Mesothelial cell of epicardium (in vitro differentiated cells): ENCODE measurements at regions not wholly inside any gene's neighbourhood (a gene's known extent, or its start where the extent isn't known, plus 50 kb on each side); places are given as distances from the start of the nearest gene placed in this dataset.
"Not testable (repeated sequence)": the region's sequence is repeated elsewhere in the genome, so short reads cannot be mapped to it uniquely, and the experiment has no call there.

Experiments used
- DNase-seq, 2 experiments: peaks; one replicate each; pipeline ENCODE4 v3.0.0; 2021; ENCODE audit warnings: low spot score in 2 of 2; ENCODE audit not compliant: unreplicated experiment in 2 of 2
- H3K27ac Mint-ChIP-seq: 2 replicates; pipeline ENCODE4 v1.8.0; 2021; ENCODE audit warnings: mixed read lengths
- H3K27me3 Mint-ChIP-seq: 2 replicates; pipeline ENCODE4 v1.8.0; 2021; ENCODE audit warnings: low read depth, mixed read lengths
- H3K36me3 Mint-ChIP-seq: 2 replicates; pipeline ENCODE4 v1.8.0; 2021; ENCODE audit warnings: mixed read lengths
- H3K4me1 Mint-ChIP-seq: 2 replicates; pipeline ENCODE4 v1.8.0; 2021; ENCODE audit warnings: mixed read lengths
- H3K4me3 Mint-ChIP-seq: 2 replicates; pipeline ENCODE4 v1.8.0; 2021; ENCODE audit warnings: mild to moderate bottlenecking, moderate library complexity, mixed read lengths
- H3K9me3 Mint-ChIP-seq: 2 replicates; pipeline ENCODE4 v1.8.0; 2021; ENCODE audit warnings: mixed read lengths
- CTCF ChIP-seq: fragments of 200-600 bp; sonication (generic); IDR thresholded peaks from one replicate; pipeline ENCODE4 v1.5.0; 2021; ENCODE audit warnings: antibody characterized with exemption; ENCODE audit not compliant: unreplicated experiment

- H3K36me3 Mint-ChIP-seq: no peaks in the 10 kb centered on the region
- no peak for DNase-seq
- H3K4me1 Mint-ChIP-seq: no peaks in the 10 kb centered on the region
- H3K4me3 Mint-ChIP-seq: no peak overlapping the region
- peaks cover 15% of the 10 kb centered on the region for H3K9me3 Mint-ChIP-seq
- H3K27ac Mint-ChIP-seq: no peak overlapping the region
- no peak for TF ChIP-seq CTCF
- no peaks in the 10 kb centered on the region for H3K27me3 Mint-ChIP-seq
These were observed 75.5 kb upstream of the TGM3 start for GRCh38 chr20:2220298-2220697.

- Mint-ChIP-seq H3K27me3 (no peaks in the 10 kb centered on the region), H3K4me3 (no peak overlapping the region), H3K9me3 (peaks cover 15% of the 10 kb centered on the region), H3K4me1 (no peaks in the 10 kb centered on the region), H3K27ac (no peak overlapping the region), H3K36me3 (no peaks in the 10 kb centered on the region)
- no peak for DNase-seq
- no peak for TF ChIP-seq CTCF
These were observed 73.9 kb upstream of the TGM3 start for GRCh38 chr20:2221921-2222320.

DNA sequence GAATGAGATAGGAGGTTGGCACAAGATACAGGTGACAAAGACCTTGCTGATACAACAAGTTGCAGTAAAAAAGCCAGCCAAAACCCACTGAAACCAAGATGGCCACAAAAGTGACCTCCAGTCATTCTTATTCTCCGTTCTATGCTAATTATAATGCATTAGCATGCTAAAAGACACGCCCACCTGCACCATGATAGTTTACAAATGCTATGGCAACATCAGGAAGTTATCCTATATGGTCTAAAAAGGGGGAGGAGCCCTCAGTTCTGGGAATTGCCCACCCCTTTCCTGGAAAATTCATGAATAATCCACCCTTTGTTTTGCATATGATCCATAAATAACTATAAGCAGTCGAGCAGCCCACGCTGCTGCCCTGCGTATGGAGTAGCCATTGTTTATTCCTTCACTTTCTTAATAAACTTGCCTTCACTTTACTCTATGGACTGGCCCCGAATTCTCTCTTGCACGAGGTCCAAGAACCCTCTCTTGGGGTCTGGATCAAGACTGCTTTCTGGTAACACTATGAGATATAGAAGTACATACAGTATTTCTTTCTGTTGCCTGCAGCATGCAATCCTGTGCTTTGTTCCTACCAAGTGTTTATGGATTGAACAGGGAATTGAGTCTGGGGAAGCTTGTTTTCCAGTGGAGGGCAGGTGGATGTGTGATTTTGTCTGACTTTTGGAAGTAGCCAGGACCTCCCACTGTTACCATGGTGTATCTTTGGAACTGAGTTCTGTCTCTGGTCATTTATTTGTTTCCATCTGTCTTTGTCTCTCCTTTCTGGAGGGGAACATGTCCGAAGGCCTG, 72.0 kb upstream of the TGM3 start:
- Mint-ChIP-seq H3K36me3 (no peaks in the 10 kb centered on the region), H3K9me3 (peaks cover 13% of the 10 kb centered on the region), H3K27me3 (no peaks in the 10 kb centered on the region), H3K4me3 (no peak overlapping the region), H3K4me1 (no peaks in the 10 kb centered on the region), H3K27ac (no peak overlapping the region)
- TF ChIP-seq CTCF: no peak
- DNase-seq: no peak

DNA sequence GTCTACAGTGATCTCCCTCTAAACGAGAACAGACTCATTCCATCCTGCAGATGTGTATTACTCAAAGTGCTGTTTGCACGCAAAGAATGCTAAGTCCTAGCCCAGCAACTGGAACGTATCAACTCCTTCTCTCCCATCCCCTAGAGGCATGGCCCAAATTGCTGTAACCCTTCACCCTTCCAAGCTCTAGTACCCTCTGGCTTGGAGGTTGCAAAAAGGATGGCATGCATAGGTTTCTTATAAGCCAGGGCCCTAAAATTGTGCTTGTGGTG, 71.5 kb upstream of the TGM3 start:
- Mint-ChIP-seq H3K9me3 (peaks cover 8% of the 10 kb centered on the region), H3K27ac (no peak overlapping the region), H3K4me1 (no peaks in the 10 kb centered on the region), H3K36me3 (no peaks in the 10 kb centered on the region), H3K27me3 (no peaks in the 10 kb centered on the region), H3K4me3 (no peak overlapping the region)
- DNase-seq: no peak
- TF ChIP-seq CTCF: no peak

DNA sequence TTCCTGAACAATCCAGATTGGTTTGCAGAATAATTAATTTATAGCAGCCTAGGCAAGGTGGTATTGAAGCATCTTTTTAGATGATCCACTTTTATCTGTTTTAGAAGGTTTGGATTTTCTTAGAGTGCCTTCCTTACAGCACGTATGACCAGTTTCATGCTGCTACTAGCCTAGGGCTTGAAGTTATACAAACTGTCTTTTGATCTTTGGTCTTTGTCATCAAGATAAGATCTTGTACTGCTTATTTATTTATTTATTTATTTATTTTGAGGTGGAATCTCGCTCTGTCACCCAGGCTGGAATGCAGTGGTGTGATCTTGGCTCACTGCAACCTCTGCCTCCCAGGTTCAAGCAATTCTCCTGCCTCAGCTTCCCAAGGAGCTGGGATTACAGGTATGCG, 68.5 kb upstream of the TGM3 start:
- not testable (repeated sequence) for DNase-seq, H3K9me3 Mint-ChIP-seq, H3K36me3 Mint-ChIP-seq, H3K27me3 Mint-ChIP-seq, H3K4me3 Mint-ChIP-seq, H3K4me1 Mint-ChIP-seq, H3K27ac Mint-ChIP-seq

DNA sequence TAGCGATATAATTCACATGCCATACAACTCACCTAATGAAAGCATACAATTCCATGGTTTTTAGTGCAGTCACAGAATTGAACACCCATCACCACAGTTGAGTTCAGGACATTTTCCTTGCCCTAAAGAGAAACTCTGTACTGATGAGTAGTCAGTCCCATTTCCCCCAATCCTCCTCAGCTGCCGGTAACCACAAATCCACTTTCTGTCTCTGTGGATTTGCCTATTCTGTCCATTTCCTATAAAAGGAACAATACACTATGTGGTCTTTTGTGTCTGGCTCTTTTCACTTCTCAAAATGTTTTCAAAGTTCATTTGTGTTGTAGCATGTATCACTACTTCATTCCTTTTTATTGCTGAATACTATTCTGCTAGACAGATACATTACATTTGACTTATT, 67.9 kb upstream of the TGM3 start:
- H3K27ac Mint-ChIP-seq: no peak overlapping the region
- H3K27me3 Mint-ChIP-seq: no peaks in the 10 kb centered on the region
- H3K9me3 Mint-ChIP-seq: no peaks in the 10 kb centered on the region
- no peaks in the 10 kb centered on the region for H3K4me1 Mint-ChIP-seq
- H3K36me3 Mint-ChIP-seq: no peaks in the 10 kb centered on the region
- TF ChIP-seq CTCF: no peak
- DNase-seq: no peak
- no peak overlapping the region for H3K4me3 Mint-ChIP-seq
